Kidney (tissue), 13 donors: ENCODE measurements at regions not wholly inside any gene's neighbourhood (a gene's known extent, or its start where the extent isn't known, plus 50 kb on each side); places are given as distances from the start of the nearest gene placed in this dataset.
A peak's percentile ranks its signal among the peaks of the same experiment; 100 is the strongest.

Source experiments
- DNase-seq, 5 donors: peaks; one replicate each; pipeline ENCODE4 v3.0.0-alpha.2; 2013 to 2020
- FAIRE-seq: peaks from 2 replicates; lab custom pipeline; 2012; peaks lifted over from hg19 to GRCh38; lab: Jason Lieb, UNC
- H3K27ac ChIP-seq, 2 donors: one replicate each; pipeline ENCODE4 v1.7.0; 2013; ENCODE audit warnings: low read depth in 2 of 2, low read length in 2 of 2, inconsistent platforms in 1 of 2
- H3K27me3 ChIP-seq: one replicate; pipeline ENCODE4 v1.7.1; 2013; ENCODE audit warnings: low read length, inconsistent platforms; ENCODE audit not compliant: control insufficient read depth, insufficient read depth
- H3K36me3 ChIP-seq, 3 donors: one replicate each; pipeline versions ENCODE4 v1.7.0 to v1.7.1; 2013; ENCODE audit warnings: low read length in 3 of 3, control low read depth in 1 of 3, inconsistent platforms in 1 of 3; ENCODE audit not compliant: insufficient read depth in 3 of 3, control insufficient read depth in 2 of 3
- H3K4me1 ChIP-seq, 3 donors: one replicate each; pipeline versions ENCODE4 v1.7.0 to v1.7.1; 2013; ENCODE audit warnings: low read length in 3 of 3, inconsistent platforms in 1 of 3, low read depth in 1 of 3; ENCODE audit not compliant: control insufficient read depth in 2 of 3, insufficient read depth in 2 of 3
- H3K4me3 ChIP-seq, 3 donors: one replicate each; pipeline versions ENCODE4 v1.7.0 to v1.8.1; 2013; ENCODE audit warnings: low read length in 3 of 3, control low read depth in 1 of 3, inconsistent platforms in 1 of 3
- H3K9ac ChIP-seq, 3 donors: one replicate each; pipeline versions ENCODE4 v1.7.0 to v1.7.1; 2013; ENCODE audit warnings: low read length in 3 of 3, control low read depth in 1 of 3, inconsistent platforms in 1 of 3
- H3K9me3 ChIP-seq, 3 donors: one replicate each; pipeline versions ENCODE4 v1.7.0 to v1.7.1; 2013; ENCODE audit warnings: low read length in 3 of 3, control low read depth in 1 of 3, inconsistent platforms in 1 of 3; ENCODE audit not compliant: control insufficient read depth in 2 of 3, insufficient read depth in 1 of 3
- CTCF ChIP-seq: IDR thresholded peaks from 3 replicates; pipeline ENCODE4 v1.5.1; 2012; ENCODE audit warnings: mild to moderate bottlenecking, moderate library complexity, borderline replicate concordance; ENCODE audit not compliant: insufficient read depth; ENCODE audit errors: extremely low read depth
- intact Hi-C: fragments of 100-400 bp; cut with DNase I; formaldehyde crosslinking; loops from one replicate; pipeline ENCODE4 v1.11.1; 2022
- donor health status: control.
- donor health status: control.
- donor health status: control.
- donor health status: control.
- donor health status: control.
- donor health status: DM: yes; HTN: yes; CAD: no.
- donor health status: Normal renal cell carcinoma (clear cell type).

DNA sequence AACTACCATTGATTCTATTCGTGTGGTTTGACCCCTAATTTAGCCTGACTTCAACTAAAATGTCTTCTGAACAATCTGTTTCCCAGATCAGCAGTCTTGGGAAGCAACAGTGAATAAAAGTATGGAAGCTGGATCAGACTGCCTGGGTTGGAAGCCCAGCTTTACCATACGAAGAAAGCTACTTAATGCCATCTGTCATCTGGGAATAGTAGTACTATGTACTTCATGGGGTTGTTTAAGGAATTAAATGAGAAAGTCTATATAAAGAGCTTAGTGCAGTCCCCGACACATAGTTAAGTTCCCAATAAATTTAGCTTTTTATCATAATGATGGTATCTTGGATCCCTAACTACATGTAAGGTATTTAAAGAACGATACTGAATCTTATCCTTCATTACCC is 151.5 kb upstream of the ERCC4 start:
- intact Hi-C loops = no loop called here
- H3K27me3 ChIP-seq = no peaks in the 10 kb centered on the region
- no peaks in the 10 kb centered on the region for H3K4me1 ChIP-seq
- DNase-seq (no peak), FAIRE-seq (no peak)
- TF ChIP-seq CTCF = no peak
- no peaks in the 10 kb centered on the region for H3K9me3 ChIP-seq
- no peak overlapping the region for H3K9ac ChIP-seq
- no peaks in the 10 kb centered on the region for H3K36me3 ChIP-seq
- no peak overlapping the region for H3K4me3 ChIP-seq
- no peak overlapping the region for H3K27ac ChIP-seq

GRCh38 chr16:13770436-13770835 is 149.5 kb upstream of the ERCC4 start:
- no peak for TF ChIP-seq CTCF
- no peaks in the 10 kb centered on the region for H3K36me3 ChIP-seq
- no peak overlapping the region for H3K4me3 ChIP-seq
- H3K27me3 ChIP-seq = no peaks in the 10 kb centered on the region
- H3K27ac ChIP-seq = no peak overlapping the region
- DNase-seq (no peak), FAIRE-seq (no peak)
- no peaks in the 10 kb centered on the region for H3K4me1 ChIP-seq
- peaks cover 0 to 2% (median 0%) of the 10 kb centered on the region in 3 donors for H3K9me3 ChIP-seq
- no peak overlapping the region for H3K9ac ChIP-seq
- intact Hi-C loops = no loop called here

DNA sequence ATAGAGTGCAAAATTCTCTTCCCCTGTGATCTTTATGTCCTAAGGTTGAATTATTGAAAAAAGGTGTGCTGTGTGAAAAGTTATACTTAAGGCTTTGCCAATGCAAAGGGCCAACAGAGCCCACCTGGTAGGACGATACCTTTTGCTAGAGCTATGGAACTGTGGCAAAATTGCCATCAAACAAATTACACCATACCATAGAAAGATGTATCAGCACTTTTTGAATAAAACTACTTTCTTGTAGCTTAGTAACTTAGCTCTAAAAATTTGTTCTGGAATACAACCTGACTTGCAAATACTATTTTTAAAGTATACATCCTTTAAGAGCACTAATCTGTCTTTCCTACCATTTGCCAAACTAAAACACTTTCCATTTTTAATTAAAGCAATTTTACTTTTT is 147.2 kb upstream of the ERCC4 start:
- no peak overlapping the region for H3K27ac ChIP-seq
- no peak for DNase-seq
- H3K9ac ChIP-seq = no peak overlapping the region
- intact Hi-C loops = no loop called here
- H3K4me1 ChIP-seq = no peaks in the 10 kb centered on the region
- no peak for TF ChIP-seq CTCF
- no peaks in the 10 kb centered on the region for H3K27me3 ChIP-seq
- H3K36me3 ChIP-seq = no peaks in the 10 kb centered on the region
- no peak for FAIRE-seq
- peaks cover 0 to 5% (median 0%) of the 10 kb centered on the region in 3 donors for H3K9me3 ChIP-seq
- no peak overlapping the region for H3K4me3 ChIP-seq

DNA sequence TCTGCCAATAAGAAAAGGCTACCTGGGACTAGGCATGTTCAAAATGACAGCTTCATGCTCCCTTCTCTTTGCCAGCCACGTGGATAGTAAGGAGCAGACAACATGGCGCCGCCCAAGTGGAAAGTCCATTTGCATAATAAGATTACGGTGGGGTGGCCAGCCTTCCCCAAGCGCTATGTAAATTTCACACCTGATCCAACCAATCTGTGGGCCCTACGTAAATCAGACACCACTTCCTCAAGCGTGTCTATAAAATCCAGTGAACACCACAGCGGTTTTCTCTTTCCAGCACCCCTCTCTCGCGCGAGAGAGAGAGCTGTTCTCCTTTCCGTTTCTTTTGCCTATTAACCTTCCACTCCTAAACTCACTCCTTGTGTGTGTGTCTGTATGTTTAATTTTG is 140.3 kb upstream of the ERCC4 start:
- TF ChIP-seq CTCF = no peak
- H3K27ac ChIP-seq = no peak overlapping the region
- H3K9me3 ChIP-seq = peaks cover 0 to 5% (median 0%) of the 10 kb centered on the region in 3 donors
- FAIRE-seq (no peak), DNase-seq (peak in 3 of 5 donors; percentile 12 to 35 (median 20))
- H3K4me3 ChIP-seq = no peak overlapping the region
- intact Hi-C loops = no loop called here
- H3K4me1 ChIP-seq = peaks cover 0 to 12% (median 2%) of the 10 kb centered on the region in 3 donors
- H3K36me3 ChIP-seq = no peaks in the 10 kb centered on the region
- no peaks in the 10 kb centered on the region for H3K27me3 ChIP-seq
- H3K9ac ChIP-seq = no peak overlapping the region
